ENCODE measurements at regions not wholly inside any gene's neighbourhood (a gene's known extent, or its start where the extent isn't known, plus 50 kb on each side); places are given as distances from the start of the nearest gene placed in this dataset.

GRCh38 chr5:123790226-123790625 is 278.2 kb downstream of the CSNK1G3 start:
- dilution Hi-C loops (cut with MboI; ENCODE audit: extremely low pct_ligation_motif_present, low sequenced_read_pairs), result no loop called here
- H3K27ac ChIP-seq (ENCODE audit: insufficient read depth, low read depth, low read length), result no peak overlapping the region
- no peak overlapping the region for H3K4me3 ChIP-seq (replicated peaks in 1 of 3; ENCODE audit: insufficient read depth in 1 of 3, low read depth in 1 of 3, low read length in 3 of 3)
- H3K27me3 ChIP-seq (ENCODE audit: control insufficient read depth in 2 of 2, insufficient read depth in 2 of 2, low read length in 2 of 2), result peaks cover 0 to 3% of the 10 kb centered on the region in 2 experiments
- intact Hi-C loops (cut with micrococcal nuclease), result no loop called here
- no TSS peak for BruUV-seq (replicated peaks)
- FAIRE-seq (no peak), DNase-seq (ENCODE audit: low read depth, low spot score) (no peak)
- TF ChIP-seq JUN (IDR thresholded peaks at IDR 0.05; ENCODE audit: borderline replicate concordance, insufficient read depth, insufficient read length, low read depth), result no peak
- no peak for TF ChIP-seq EZH2 (IDR thresholded peaks at IDR 0.05; ENCODE audit: borderline replicate concordance, low read depth, low read length, severe bottlenecking)
- TF ChIP-seq GATA2 (IDR thresholded peaks at IDR 0.05; ENCODE audit: insufficient read depth, insufficient read length, low read depth, low read length), result no peak
- no peak for TF ChIP-seq MYC (IDR thresholded peaks at IDR 0.05; ENCODE audit: low read depth, low read length)
- TF ChIP-seq CTCF (IDR thresholded peaks at IDR 0.05; ENCODE audit: extremely low read depth in 1 of 2, insufficient read depth in 1 of 2, low read depth in 1 of 2, low read length in 2 of 2), result no peak
- no peak for TF ChIP-seq POLR2A (IDR thresholded peaks at IDR 0.05; ENCODE audit: low read depth, low read length)
- no peak for TF ChIP-seq POLR2AphosphoS5 (IDR thresholded peaks at IDR 0.05; ENCODE audit: insufficient read depth, low read depth, low read length)
- TF ChIP-seq FOS (IDR thresholded peaks at IDR 0.05; ENCODE audit: borderline replicate concordance, insufficient read depth, low read length), result no peak
- TF ChIP-seq MAX (IDR thresholded peaks at IDR 0.05; ENCODE audit: insufficient read depth, insufficient read length), result no peak
- H3K9me1 ChIP-seq (replicated peaks; ENCODE audit: control insufficient read depth, extremely low read depth, insufficient read depth, low read length), result no peaks in the 10 kb centered on the region
- no peaks in the 10 kb centered on the region for H3K79me2 ChIP-seq (ENCODE audit: control insufficient read depth, insufficient read depth, low read length)
- H3K4me2 ChIP-seq (ENCODE audit: insufficient read depth, low read length), result no peak overlapping the region
- H3K4me1 ChIP-seq (ENCODE audit: control insufficient read depth, extremely low read depth, insufficient read depth, low read length), result no peaks in the 10 kb centered on the region
- no peaks in the 10 kb centered on the region for H4K20me1 ChIP-seq (replicated peaks; ENCODE audit: control insufficient read depth, extremely low read depth, insufficient read depth, low read length)
- no peak overlapping the region for H2AFZ ChIP-seq (ENCODE audit: low read depth, low read length)
- H3K9ac ChIP-seq (replicated peaks; ENCODE audit: extremely low read depth, insufficient read depth, low read length), result no peak overlapping the region
- ChIA-PET CTCF (no interaction called here), POLR2A (no interaction called here)
- H3K9me3 ChIP-seq (replicated peaks; ENCODE audit: control insufficient read depth, insufficient read depth, low read length), result no peaks in the 10 kb centered on the region
- H3K36me3 ChIP-seq (ENCODE audit: control insufficient read depth in 2 of 2, extremely low read depth in 1 of 2, insufficient read depth in 2 of 2, low read length in 2 of 2), result no peaks in the 10 kb centered on the region

All from endothelial cell of umbilical vein (primary cell).